Peyer's patch (tissue), 4 donors: ENCODE measurements at regions not wholly inside any gene's neighbourhood (a gene's known extent, or its start where the extent isn't known, plus 50 kb on each side); places are given as distances from the start of the nearest gene placed in this dataset.

Source experiments
- CTCF ChIP-seq, 6 experiments: fragments of 450-650 bp in 4 of 6; fragments of 200-600 bp in 2 of 6; sonication (generic) in 1 of 6; IDR thresholded peaks; one replicate each; pipeline ENCODE4 v1.5.1; 2017 to 2019; ENCODE audit warnings: antibody characterized with exemption in 6 of 6, mild to moderate bottlenecking in 3 of 6, moderate library complexity in 1 of 6
- POLR2A ChIP-seq, 2 donors: fragments of 450-650 bp; IDR thresholded peaks; one replicate each; pipeline ENCODE4 v1.5.1; 2017; ENCODE audit warnings: antibody characterized with exemption in 2 of 2, mild to moderate bottlenecking in 2 of 2, moderate library complexity in 2 of 2

- no peak for TF ChIP-seq POLR2A (IDR thresholded peaks at IDR 0.05)
- no peak for TF ChIP-seq CTCF (IDR thresholded peaks at IDR 0.05)
Observed at GRCh38 chr4:156335721-156336120, 382.1 kb upstream of the CTSO start.
